Activated CD4-positive, alpha-beta T cell treated with anti-CD3 and anti-CD28 coated beads for 36 hours (primary cell): ENCODE measurements at regions not wholly inside any gene's neighbourhood (a gene's known extent, or its start where the extent isn't known, plus 50 kb on each side); places are given as distances from the start of the nearest gene placed in this dataset.
"Not testable (repeated sequence)": the region's sequence is repeated elsewhere in the genome, so short reads cannot be mapped to it uniquely, and the experiment has no call there.

Experiments
- ATAC-seq: fragments of 200-7000 bp; cut with Tn5 transposase; one replicate; pipeline ENCODE4 v1.10.0; 2021; ENCODE audit warnings: mild to moderate bottlenecking, moderate library complexity
- CTCF ChIA-PET: fragments of 350-600 bp; sonication (Branson Sonifier 250); formaldehyde crosslinking; loops from one replicate; lab custom pipeline; 2021; ENCODE audit warnings: antibody characterized with exemption; lab: Charles Lee
- POLR2A ChIA-PET: fragments of 350-600 bp; sonication (Branson Sonifier 250); formaldehyde crosslinking; loops from one replicate; lab custom pipeline; 2021; ENCODE audit warnings: antibody characterized with exemption, inconsistent platforms; lab: Charles Lee
- DNase-seq: peaks from one replicate; pipeline ENCODE4 v3.0.0-alpha.2; 2020
- H3K27ac Mint-ChIP-seq: one replicate; pipeline ENCODE4 v1.8.0; 2021; ENCODE audit warnings: mixed read lengths
- H3K27me3 Mint-ChIP-seq: one replicate; pipeline ENCODE4 v1.8.0; 2021; ENCODE audit warnings: mixed read lengths
- H3K36me3 Mint-ChIP-seq: one replicate; pipeline ENCODE4 v1.8.0; 2021; ENCODE audit warnings: low read depth, mixed read lengths
- H3K4me1 Mint-ChIP-seq: one replicate; pipeline ENCODE4 v1.8.0; 2021; ENCODE audit warnings: mixed read lengths
- H3K4me3 Mint-ChIP-seq: one replicate; pipeline ENCODE4 v1.8.0; 2021; ENCODE audit warnings: mild to moderate bottlenecking, moderate library complexity, mixed read lengths
- H3K9me3 Mint-ChIP-seq: one replicate; pipeline ENCODE4 v1.8.0; 2021; ENCODE audit warnings: low read depth, mixed read lengths
- intact Hi-C, 2 experiments: fragments of 100-400 bp; cut with DNase I in 1 of 2; cut with micrococcal nuclease in 1 of 2; formaldehyde crosslinking; loops; one replicate each; pipeline versions ENCODE4 v1.14.2 to v1.15.1; 2022 to 2024; cut with DNase I, micrococcal nuclease

- DNase-seq, intact Hi-C loops, H3K36me3 Mint-ChIP-seq, H3K27ac Mint-ChIP-seq, H3K9me3 Mint-ChIP-seq, POLR2A ChIA-PET, ATAC-seq, H3K27me3 Mint-ChIP-seq, H3K4me1 Mint-ChIP-seq, H3K4me3 Mint-ChIP-seq, CTCF ChIA-PET: not testable (repeated sequence)
These were observed 76.9 kb upstream of the HNRNPA1L2 start for GRCh38 chr13:52565324-52565723.

GRCh38 chr13:52569904-52570602 is 72.2 kb upstream of the HNRNPA1L2 start:
- POLR2A ChIA-PET, H3K4me1 Mint-ChIP-seq, H3K36me3 Mint-ChIP-seq, H3K27me3 Mint-ChIP-seq, intact Hi-C loops, H3K4me3 Mint-ChIP-seq, CTCF ChIA-PET, H3K27ac Mint-ChIP-seq, H3K9me3 Mint-ChIP-seq: not testable (repeated sequence)
- peak; percentile 64 for ATAC-seq
- DNase-seq, result peak; percentile 60

GRCh38 chr13:52571163-52571562 is 71.1 kb upstream of the HNRNPA1L2 start:
- CTCF ChIA-PET, H3K27ac Mint-ChIP-seq, ATAC-seq, intact Hi-C loops, H3K4me1 Mint-ChIP-seq, DNase-seq, H3K4me3 Mint-ChIP-seq, H3K36me3 Mint-ChIP-seq, H3K9me3 Mint-ChIP-seq, H3K27me3 Mint-ChIP-seq, POLR2A ChIA-PET: not testable (repeated sequence)

GRCh38 chr13:52582962-52583361 is 59.3 kb upstream of the HNRNPA1L2 start:
- intact Hi-C loops, H3K27me3 Mint-ChIP-seq, ATAC-seq, DNase-seq, H3K4me3 Mint-ChIP-seq, POLR2A ChIA-PET, H3K4me1 Mint-ChIP-seq, H3K9me3 Mint-ChIP-seq, H3K27ac Mint-ChIP-seq, H3K36me3 Mint-ChIP-seq, CTCF ChIA-PET: not testable (repeated sequence)
